Upper lobe of left lung (tissue), 6 donors: ENCODE measurements at regions not wholly inside any gene's neighbourhood (a gene's known extent, or its start where the extent isn't known, plus 50 kb on each side); places are given as distances from the start of the nearest gene placed in this dataset.
"Not testable (repeated sequence)": the region's sequence is repeated elsewhere in the genome, so short reads cannot be mapped to it uniquely, and the experiment has no call there.

Experiments used
- ATAC-seq, 2 donors: fragments of 200-7000 bp; cut with Tn5 transposase; one replicate each; pipeline ENCODE4 v1.9.1; 2022; ENCODE audit warnings: mild to moderate bottlenecking in 2 of 2, moderate library complexity in 2 of 2; ENCODE audit not compliant: low FRiP score in 2 of 2
- DNase-seq, 2 donors: peaks; one replicate each; pipeline ENCODE4 v3.0.0-alpha.2; 2019 to 2020
- H3K27ac ChIP-seq, 4 donors: fragments of 200-600 bp; sonication (generic); one replicate each; pipeline ENCODE4 v1.5.1; 2016 to 2019
- H3K27me3 ChIP-seq, 4 donors: fragments of 200-600 bp; sonication (generic); one replicate each; pipeline ENCODE4 v1.5.1; 2017 to 2019
- H3K36me3 ChIP-seq, 4 donors: fragments of 200-600 bp; sonication (generic); one replicate each; pipeline ENCODE4 v1.5.1; 2016 to 2019
- H3K4me1 ChIP-seq, 4 donors: fragments of 200-600 bp; sonication (generic); one replicate each; pipeline ENCODE4 v1.5.1; 2018 to 2019
- H3K4me3 ChIP-seq, 4 donors: fragments of 200-600 bp; sonication (generic); one replicate each; pipeline ENCODE4 v1.5.1; 2017 to 2019; ENCODE audit warnings: mild to moderate bottlenecking in 2 of 4, moderate library complexity in 1 of 4
- H3K9me3 ChIP-seq, 4 donors: fragments of 200-600 bp; sonication (generic); one replicate each; pipeline ENCODE4 v1.5.1; 2018 to 2019
- CTCF ChIP-seq, 6 experiments: fragments of 450-650 bp in 4 of 6; fragments of 200-600 bp in 2 of 6; sonication (generic) in 2 of 6; IDR thresholded peaks; one replicate each; pipeline ENCODE4 v1.5.1; 2016 to 2019; ENCODE audit warnings: antibody characterized with exemption in 6 of 6
- EP300 ChIP-seq, 4 donors: sonication (generic); formaldehyde crosslinking; IDR thresholded peaks; one replicate each; pipeline ENCODE4 v1.5.1; 2017; ENCODE audit warnings: antibody characterized with exemption in 4 of 4, control low read depth in 2 of 4
- POLR2A ChIP-seq, 4 donors: fragments of 450-650 bp; IDR thresholded peaks; one replicate each; pipeline ENCODE4 v1.5.1; 2016 to 2017; ENCODE audit warnings: antibody characterized with exemption in 4 of 4, mild to moderate bottlenecking in 2 of 4
- POLR2AphosphoS5 ChIP-seq, 2 donors: sonication (generic); formaldehyde crosslinking; IDR thresholded peaks; one replicate each; pipeline ENCODE4 v1.5.1; 2017; ENCODE audit warnings: antibody characterized with exemption in 2 of 2
- WGBS, 2 donors: methylation state at CpG; one replicate each; pipeline ENCODE4 v1.1.5; 2017 to 2018; 5-methylcytosine and 5-hydroxymethylcytosine counted together
- donor health status: DM: no; HTN: no; CAD: no; lungs with moderate emphysema.
- donor health status: DM: no; HTN: yes; CAD: no; lungs with severe emphysema.

- Histone ChIP-seq H3K27ac (no peak overlapping the region), H3K9me3 (no peaks in the 10 kb centered on the region), H3K4me1 (peaks cover 0 to 10% (median 0%) of the 10 kb centered on the region in 4 donors), H3K27me3 (no peaks in the 10 kb centered on the region), H3K4me3 (no peak overlapping the region), H3K36me3 (no peaks in the 10 kb centered on the region)
- no peak for ATAC-seq
- WGBS, 2 donors: 98 to 99% methylated on average over 4 of the region's 4 CpGs
- DNase-seq: no peak
- TF ChIP-seq CTCF (IDR thresholded peaks at IDR 0.05) (no peak), POLR2AphosphoS5 (IDR thresholded peaks at IDR 0.05) (no peak), EP300 (IDR thresholded peaks at IDR 0.05) (no peak)
These were observed 250.9 kb upstream of the PTGER4 start for GRCh38 chr5:40428815-40429214.

- WGBS, 2 donors: 50 to 71% methylated on average over 1 of the region's 1 CpG
- DNase-seq (peak in 1 of 2 donors; percentile 47), ATAC-seq (peak in 1 of 2 donors; percentile 47)
- H3K27ac ChIP-seq: no peak overlapping the region
- no peaks in the 10 kb centered on the region for H3K27me3 ChIP-seq
- peaks cover 0 to 10% (median 0%) of the 10 kb centered on the region in 4 donors for H3K4me1 ChIP-seq
- no peak for TF ChIP-seq POLR2A (IDR thresholded peaks at IDR 0.05)
- TF ChIP-seq EP300 (IDR thresholded peaks at IDR 0.05): no peak
- TF ChIP-seq CTCF (IDR thresholded peaks at IDR 0.05): no peak
- no peak for TF ChIP-seq POLR2AphosphoS5 (IDR thresholded peaks at IDR 0.05)
- no peaks in the 10 kb centered on the region for H3K36me3 ChIP-seq
- no peaks in the 10 kb centered on the region for H3K9me3 ChIP-seq
- no peak overlapping the region for H3K4me3 ChIP-seq
These were observed 251.6 kb upstream of the PTGER4 start for GRCh38 chr5:40428126-40428525.

- H3K27ac ChIP-seq, H3K4me3 ChIP-seq: not testable (repeated sequence)
These were observed 262.5 kb upstream of the PTGER4 start for GRCh38 chr5:40417046-40417810.

GRCh38 chr5:40416588-40416987 is 263.1 kb upstream of the PTGER4 start:
- no peak for DNase-seq
- Histone ChIP-seq H3K4me3 (no peak overlapping the region), H3K36me3 (no peaks in the 10 kb centered on the region), H3K27ac (no peak overlapping the region), H3K27me3 (no peaks in the 10 kb centered on the region), H3K9me3 (no peaks in the 10 kb centered on the region), H3K4me1 (peaks cover 0 to under 1% (median 0%) of the 10 kb centered on the region in 4 donors)
- TF ChIP-seq POLR2AphosphoS5 (IDR thresholded peaks at IDR 0.05) (no peak), CTCF (IDR thresholded peaks at IDR 0.05) (no peak), POLR2A (IDR thresholded peaks at IDR 0.05) (no peak), EP300 (IDR thresholded peaks at IDR 0.05) (no peak)
- no peak for ATAC-seq

More at GRCh38 chr5:40417046-40417810, 262.5 kb upstream of the PTGER4 start:
- H3K27me3 ChIP-seq, H3K4me1 ChIP-seq, ATAC-seq, H3K36me3 ChIP-seq, DNase-seq, H3K9me3 ChIP-seq: not testable (repeated sequence)
- 78 to 84% methylated on average over 8 of the region's 8 CpGs for WGBS, 2 donors

- peaks cover 3 to 5% (median 4%) of the 10 kb centered on the region in 4 donors for H3K4me1 ChIP-seq
- H3K27ac ChIP-seq: no peak overlapping the region
- TF ChIP-seq POLR2AphosphoS5 (IDR thresholded peaks at IDR 0.05): no peak
- DNase-seq (no peak), ATAC-seq (no peak)
- no peaks in the 10 kb centered on the region for H3K9me3 ChIP-seq
- H3K27me3 ChIP-seq: no peaks in the 10 kb centered on the region
- H3K36me3 ChIP-seq: no peaks in the 10 kb centered on the region
- no peak overlapping the region for H3K4me3 ChIP-seq
These were observed 263.6 kb upstream of the PTGER4 start for GRCh38 chr5:40416098-40416497.

GRCh38 chr5:40414922-40415321 is 264.8 kb upstream of the PTGER4 start:
- Histone ChIP-seq H3K9me3 (no peaks in the 10 kb centered on the region), H3K4me1 (peaks cover 6 to 16% (median 13%) of the 10 kb centered on the region in 4 donors), H3K27ac (no peak overlapping the region), H3K27me3 (no peaks in the 10 kb centered on the region), H3K36me3 (no peaks in the 10 kb centered on the region), H3K4me3 (no peak overlapping the region)
- DNase-seq (no peak), ATAC-seq (no peak)
- WGBS, 2 donors: 81% methylated on average over 4 of the region's 4 CpGs
- no peak for TF ChIP-seq POLR2A (IDR thresholded peaks at IDR 0.05)
- no peak for TF ChIP-seq CTCF (IDR thresholded peaks at IDR 0.05)
- no peak for TF ChIP-seq EP300 (IDR thresholded peaks at IDR 0.05)
